ENCODE measurements at regions not wholly inside any gene's neighbourhood (a gene's known extent, or its start where the extent isn't known, plus 50 kb on each side); places are given as distances from the start of the nearest gene placed in this dataset.
A peak's percentile ranks its signal among the peaks of the same experiment; 100 is the strongest.

DNA sequence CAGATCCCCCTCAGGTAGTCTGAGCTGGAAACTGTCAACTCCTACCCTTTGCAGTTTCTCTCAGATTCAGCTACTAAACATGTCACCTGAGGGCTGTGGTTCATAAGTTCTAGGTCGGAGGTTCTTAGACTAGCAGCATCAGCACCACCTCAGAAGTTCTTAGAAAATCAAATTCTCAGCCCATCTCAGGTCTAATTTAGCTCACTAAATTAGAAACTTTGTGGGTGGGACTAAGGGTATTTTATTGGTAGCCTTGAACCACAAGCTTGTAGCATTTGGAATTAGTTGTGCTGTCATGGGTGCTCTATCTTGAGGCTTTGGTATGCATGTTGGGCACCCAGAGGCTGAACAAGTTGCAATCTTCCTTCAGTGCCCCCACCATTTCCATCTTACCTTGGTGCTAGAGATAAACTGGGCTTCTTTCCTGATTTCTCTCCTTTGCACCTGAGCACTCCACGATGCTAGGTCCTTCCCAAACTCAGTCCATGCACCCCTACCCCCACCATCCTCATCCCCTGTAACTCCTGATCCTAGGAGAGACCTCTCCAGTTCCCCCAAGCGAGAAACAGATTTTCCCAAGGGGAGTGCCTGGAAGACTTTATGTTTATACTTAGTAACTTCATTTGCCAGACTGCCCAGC, 54.2 kb downstream of the S1PR1 start:
- intact Hi-C loops (cut with DNase I) = no loop called here
- DNase-seq = no peak
- no peak for ATAC-seq (ENCODE audit: poor library complexity)

DNA sequence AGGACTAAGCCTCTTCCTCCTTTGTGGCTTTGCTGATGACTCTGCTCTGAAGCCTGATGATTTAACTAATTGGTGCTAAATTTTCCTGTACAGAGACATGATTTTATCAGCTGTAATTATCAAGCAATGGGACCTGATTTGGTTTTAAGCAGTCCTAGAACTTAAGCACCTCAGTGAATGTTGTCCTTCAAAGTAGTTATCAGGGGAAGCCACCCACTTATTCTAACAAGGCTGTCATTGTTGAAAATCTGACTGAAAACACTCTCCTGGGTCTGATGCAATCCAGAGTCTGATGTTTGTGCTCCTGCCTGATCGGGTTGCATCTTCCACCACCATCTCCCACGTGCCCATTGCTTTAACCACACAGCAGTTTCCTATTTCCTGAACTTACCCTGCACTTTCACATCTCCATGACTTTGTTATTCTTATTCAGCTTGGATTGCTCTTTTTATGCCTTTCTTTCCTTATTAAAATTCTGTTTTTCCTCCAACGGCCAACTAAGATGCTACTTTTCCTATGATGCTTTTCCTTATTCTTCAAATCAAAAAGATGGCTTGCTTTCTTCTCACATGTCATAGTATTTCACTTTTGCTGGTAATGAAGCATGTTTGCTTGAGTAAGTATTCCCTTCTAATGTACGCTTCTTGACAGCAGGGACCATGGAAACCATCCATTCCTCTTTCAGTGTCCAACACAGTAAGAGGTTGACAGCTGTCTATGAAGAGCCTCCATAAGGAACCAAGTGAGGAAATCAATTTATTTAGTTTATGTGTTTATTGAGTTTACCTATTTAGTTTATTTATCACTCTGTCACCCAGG, 55.0 kb downstream of the S1PR1 start:
- ATAC-seq (ENCODE audit: poor library complexity) (no peak), DNase-seq (no peak)
- intact Hi-C loops (cut with DNase I) = no loop called here

DNA sequence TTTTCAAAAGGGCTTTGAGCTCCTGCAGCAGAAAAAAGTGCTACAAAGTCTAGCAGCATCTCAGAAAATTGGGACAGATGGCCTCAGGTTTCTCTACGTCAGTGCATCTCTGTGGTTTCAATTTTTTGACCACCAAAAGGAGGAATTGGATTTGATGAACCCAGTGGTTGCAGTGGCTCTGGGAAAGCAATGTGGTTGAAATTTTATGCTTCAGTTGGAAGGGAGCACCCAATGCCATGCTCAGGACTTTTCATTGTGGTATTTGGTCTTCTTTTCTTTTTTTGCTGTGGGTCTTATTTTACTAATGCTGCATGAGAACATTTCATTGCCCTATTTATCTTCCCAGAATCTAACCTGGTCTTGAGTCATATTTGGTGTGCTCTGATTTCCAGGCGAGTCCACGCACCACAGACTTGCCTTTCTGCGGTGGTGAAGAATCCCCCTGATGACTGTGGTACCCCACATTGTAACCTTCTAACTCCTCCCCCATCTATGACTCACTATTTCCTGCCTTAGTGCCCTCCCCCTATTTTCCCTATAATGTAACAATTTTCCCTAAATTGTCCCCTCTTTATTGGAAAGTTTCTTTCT, 56.7 kb downstream of the S1PR1 start:
- DNase-seq (no peak), ATAC-seq (ENCODE audit: poor library complexity) (no peak)
- intact Hi-C loops (cut with DNase I) = no loop called here

DNA sequence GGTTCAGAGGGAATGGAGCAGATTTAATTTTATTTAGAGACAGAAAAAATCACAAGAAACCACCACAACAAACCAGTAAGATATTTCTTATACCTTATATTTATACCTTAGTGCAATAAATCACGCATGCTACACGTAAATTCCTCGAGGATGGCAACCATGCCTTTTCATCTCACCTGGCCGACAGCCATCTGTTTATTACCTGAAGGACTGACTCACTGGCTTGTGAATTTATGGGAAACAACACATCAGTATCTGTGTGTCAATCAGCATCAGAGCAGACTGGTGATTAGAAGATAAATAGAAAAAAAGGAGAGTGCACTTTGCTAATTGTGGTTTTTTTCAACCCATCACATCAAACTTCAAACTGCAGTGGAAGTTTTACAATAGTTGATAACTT, 58.4 kb downstream of the S1PR1 start:
- intact Hi-C loops (cut with DNase I) = no loop called here
- no peak for DNase-seq
- ATAC-seq (ENCODE audit: poor library complexity) = no peak

DNA sequence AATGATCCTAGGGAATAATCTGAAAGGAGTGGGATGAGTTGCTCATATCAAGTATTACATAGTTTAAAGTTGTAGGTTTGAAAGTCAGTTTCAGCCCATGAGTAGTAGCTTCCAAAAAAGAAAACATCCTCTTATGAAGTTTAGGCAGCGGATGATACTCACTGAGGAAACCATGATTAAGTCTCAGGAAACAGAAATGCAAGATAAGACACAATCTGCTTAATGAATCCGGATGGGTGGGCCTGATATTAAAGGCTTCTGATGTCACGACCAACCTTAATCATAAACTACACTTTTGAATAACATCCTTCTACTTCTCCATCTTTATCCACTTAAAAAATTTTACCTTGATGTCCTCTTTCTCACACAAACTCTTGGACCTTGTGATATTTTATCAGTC, 61.8 kb downstream of the S1PR1 start:
- no peak for ATAC-seq (ENCODE audit: poor library complexity)
- intact Hi-C loops (cut with DNase I) = no loop called here
- no peak for DNase-seq

DNA sequence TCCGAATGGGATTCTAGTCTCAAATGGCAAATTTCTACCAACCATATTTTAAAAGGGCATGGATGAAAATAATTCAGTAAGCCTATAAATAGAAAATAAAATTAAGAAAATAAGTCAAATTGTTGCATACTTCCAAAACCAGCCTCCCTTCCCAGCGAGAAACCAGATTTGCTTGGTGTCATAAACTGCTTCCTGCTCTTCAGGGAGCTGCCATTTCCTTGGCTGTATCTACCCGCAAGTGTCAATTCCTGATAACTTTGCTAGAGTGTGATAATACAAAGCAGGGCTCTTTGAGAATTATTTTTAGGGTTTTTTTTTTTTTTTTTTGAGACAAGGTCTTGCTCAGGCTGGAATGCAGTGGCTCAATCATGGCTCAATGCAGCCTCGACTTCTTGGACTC, 62.3 kb downstream of the S1PR1 start:
- ATAC-seq (ENCODE audit: poor library complexity) = no peak
- no peak for DNase-seq
- intact Hi-C loops (cut with DNase I) = no loop called here

DNA sequence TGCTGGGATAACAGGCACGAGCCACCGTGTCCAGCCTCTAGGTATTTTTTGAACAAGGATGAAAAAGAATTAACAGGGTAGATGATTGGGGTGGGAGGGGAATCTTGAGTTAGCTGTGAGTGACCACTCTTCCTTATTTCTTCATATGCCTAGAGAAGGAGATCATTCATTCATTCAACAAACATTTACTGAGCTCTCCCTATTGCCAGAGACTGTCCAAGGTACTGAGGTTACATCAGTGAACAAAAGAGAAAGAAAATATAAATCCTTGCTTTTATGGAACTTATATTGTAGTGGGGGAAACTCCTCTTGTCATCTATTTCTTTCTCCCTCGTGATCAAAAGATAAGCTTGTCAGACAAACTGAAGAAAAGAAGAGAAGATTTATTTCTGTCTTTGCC, 62.9 kb downstream of the S1PR1 start:
- ATAC-seq (ENCODE audit: poor library complexity) (no peak), DNase-seq (no peak)
- intact Hi-C loops (cut with DNase I) = no loop called here

DNA sequence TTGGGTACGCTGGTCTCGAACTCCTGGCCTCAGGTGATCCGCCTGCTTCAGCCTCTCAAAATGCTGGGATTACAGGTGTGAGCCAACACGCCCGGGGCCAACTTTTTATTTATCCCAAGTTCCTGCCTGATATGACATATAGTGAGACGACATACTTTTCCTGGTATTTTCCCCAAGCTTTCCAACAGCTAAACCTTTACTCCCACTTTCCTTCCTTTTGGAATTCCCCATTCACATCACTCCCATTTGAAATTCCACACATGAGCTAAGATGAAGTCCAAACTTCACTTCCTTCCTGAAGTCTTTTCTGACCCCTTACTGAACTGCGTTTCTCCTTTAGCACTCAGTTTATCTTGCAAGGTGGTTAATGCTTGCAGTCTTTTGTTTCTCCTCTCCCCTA, 64.1 kb downstream of the S1PR1 start:
- no peak for ATAC-seq (ENCODE audit: poor library complexity)
- intact Hi-C loops (cut with DNase I) = no loop called here
- no peak for DNase-seq

DNA sequence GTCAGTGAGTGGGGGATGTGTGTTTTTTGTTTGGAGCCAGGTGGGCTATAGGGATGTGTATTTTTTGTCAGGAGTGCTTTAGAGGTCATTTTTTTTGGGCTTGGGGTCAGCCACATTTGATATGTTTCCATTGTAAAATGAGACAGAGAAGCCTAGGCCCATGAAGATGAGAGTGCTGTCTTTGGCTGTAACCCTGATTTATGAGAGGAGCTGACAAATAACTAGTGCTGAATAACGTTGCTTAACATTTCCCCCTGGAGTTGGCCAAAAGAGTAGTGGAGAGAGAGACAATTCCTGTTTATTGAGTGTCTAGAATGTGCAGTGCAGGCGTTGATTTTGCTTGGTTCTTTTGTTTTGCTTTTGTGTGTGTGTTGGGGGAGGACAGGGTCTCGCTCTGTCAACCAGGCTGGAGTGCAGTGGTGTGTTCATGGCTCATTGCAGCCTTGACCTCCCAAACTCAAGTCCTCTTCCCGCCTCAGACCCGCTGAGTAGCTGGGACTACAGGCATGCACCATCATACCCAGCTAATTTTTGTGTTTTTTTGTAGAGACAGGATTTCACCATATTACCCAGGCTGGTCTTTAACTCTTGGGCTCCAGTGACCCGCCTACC, 64.7 kb downstream of the S1PR1 start:
- no peak for DNase-seq
- intact Hi-C loops (cut with DNase I) = no loop called here
- no peak for ATAC-seq (ENCODE audit: poor library complexity)

DNA sequence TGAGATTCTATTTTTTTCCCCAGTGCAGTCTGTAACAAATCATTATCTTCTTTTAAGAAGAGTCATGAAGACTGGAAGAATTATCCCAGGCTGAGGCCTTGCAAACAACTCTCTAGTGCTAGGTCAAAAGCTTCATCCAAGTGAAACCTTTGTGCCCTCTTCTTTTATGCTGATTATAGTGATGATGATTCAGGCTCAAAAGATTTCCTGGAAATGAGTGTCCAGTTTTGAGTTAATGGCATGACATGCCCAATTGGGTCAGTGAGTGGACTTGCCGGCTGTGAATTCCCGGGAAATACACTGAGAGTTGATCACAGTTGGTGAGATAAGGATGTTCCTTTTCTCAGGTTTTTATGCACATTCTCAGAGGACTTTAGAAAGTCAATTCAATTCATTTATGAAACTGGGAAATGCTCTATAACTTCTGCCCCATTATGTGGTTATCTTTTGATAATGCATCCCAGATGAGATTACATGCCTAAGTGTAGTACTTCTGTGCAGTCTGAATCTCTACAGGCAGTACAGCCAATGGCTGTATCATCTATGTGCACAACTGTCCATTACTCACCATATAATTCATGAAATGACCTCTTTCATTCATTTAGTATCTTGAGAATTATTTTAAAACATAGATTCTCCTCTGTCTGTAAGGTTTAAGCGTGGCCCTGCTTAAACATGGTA, 66.2 kb downstream of the S1PR1 start:
- intact Hi-C loops (cut with DNase I) = no loop called here
- DNase-seq (no peak), ATAC-seq (ENCODE audit: poor library complexity) (no peak)

DNA sequence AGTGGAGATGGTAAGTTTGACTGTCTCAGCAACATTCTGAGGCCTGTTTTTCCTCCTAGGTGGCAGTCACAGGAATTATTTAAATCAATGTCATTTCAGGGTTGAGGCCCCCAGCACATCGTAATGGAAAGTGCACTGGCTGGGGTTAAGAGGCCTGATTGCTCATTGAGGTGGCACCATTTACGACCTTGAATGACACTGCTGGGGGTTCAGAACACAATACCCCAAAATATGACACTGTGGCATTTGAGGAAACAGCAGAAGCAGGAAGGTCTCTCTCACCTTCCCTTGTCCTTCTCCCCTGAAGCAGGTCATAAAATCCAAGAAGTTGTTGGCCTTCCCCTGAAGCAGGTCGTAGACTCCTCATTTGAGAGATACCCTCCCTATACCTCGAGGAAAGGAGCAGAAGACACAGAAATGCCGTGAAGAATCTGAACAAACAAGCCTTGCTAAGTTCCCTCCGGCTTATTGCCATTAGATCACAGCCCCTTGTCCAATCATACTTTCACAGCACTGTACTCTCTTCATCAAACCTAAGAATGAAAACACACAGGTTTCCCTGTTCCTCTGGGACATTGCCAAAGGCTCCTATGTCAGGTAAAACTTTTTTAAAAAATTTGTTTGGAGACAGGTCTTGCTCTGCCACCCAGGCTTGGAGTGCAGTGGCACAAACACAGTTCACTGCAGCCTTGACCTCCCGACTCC, 71.3 kb downstream of the S1PR1 start:
- DNase-seq (no peak), ATAC-seq (ENCODE audit: poor library complexity) (no peak)
- intact Hi-C loops (cut with DNase I) = no loop called here

DNA sequence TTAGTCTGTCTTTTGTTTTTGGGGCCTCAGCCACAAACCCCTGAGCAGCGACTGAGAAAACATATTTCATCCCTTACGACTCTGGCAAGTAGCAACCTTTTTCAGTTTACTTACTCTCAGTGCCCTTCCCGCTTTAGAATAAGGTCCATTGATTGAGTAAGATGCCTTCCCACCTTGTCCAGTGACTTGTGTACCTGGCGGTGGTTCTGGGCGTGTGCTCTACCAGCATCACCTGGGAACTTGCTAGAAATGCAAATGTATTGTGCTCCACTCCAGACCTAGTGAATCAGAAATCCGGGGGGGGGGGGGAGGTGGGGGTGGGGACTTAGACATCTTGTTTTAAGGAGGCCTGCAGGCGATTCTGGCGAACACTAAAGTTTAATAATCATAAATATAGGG, 72.1 kb downstream of the S1PR1 start:
- ATAC-seq (ENCODE audit: poor library complexity) (no peak), DNase-seq (no peak)
- intact Hi-C loops (cut with DNase I) = no loop called here

DNA sequence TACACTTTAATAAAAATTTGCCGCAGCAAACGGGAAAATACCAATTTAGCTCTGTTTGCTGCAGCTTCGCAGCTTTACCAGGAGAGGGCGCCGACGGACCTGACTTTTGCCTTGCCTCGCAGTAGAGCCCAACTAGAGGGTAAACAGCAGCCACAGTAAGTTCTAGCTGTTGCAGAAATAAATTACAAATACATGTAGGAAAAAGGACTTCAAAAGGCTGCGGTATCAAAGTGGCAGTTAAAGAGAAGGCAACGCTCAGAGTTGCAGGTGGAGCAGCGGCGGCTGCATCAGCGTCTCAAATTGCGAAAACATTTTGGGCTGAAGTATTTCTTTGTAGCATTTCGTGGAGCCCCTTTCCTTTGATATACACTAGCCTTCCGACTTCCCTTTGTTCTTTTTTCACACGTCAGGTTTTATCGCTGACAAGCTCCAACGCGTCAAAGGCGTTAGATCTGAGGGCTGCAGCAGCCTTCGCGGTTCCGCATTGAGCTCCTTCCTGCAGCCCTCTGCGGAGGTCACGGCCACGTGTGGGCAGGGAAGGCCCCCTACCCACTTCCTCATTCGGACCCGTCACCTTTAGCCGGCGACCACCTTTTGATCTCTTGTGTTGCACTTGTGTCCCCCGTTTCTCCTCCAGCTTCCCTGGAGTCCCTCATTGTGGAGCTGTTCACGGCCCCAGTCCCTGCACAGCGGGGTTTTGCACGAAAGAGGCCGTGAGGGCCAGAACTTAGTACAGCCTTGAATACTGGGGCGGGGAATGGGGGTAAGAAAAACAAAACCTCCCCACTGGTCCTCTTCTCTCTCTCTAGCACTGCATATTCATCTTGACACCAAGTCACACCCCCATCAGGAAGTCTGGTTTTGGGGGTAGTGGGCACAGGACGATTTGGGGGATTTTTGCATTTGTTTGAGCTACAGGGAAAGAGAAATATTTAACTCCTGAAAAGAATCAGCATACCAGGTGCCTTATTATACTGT, 72.8 kb downstream of the S1PR1 start:
- peak; percentile 64 for DNase-seq
- intact Hi-C loops (cut with DNase I) = loop anchor here (5.0 to 10.0 kb wide), 2 partner anchors 48 to 125 kb away; no protein-coding TSS in a partner anchor

DNA sequence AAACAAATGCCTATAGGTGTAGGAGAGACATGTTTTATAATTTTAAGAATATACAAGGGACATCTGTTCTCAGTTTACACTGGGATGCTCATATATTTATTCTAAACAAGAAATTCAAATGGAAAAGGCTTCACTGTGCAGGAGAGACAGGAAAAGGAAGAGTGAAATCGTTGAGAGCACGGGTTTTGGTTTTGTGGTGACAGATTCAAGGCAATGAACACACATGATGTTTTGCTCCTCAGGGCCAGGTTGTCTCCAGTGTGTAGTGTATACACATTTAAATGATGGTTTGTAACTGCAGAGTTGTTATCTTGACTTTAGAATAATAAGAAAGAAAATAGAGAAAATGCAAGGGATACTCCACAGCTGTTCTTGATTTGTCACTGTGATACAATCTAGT, 73.7 kb downstream of the S1PR1 start:
- DNase-seq (no peak), ATAC-seq (ENCODE audit: poor library complexity) (no peak)
- intact Hi-C loops (cut with DNase I) = loop anchor here (5.0 to 10.0 kb wide), 2 partner anchors 47 to 124 kb away; no protein-coding TSS in a partner anchor

More for the DNA sequence above, 72.8 kb downstream of the S1PR1 start:
- ATAC-seq (ENCODE audit: poor library complexity) = peak; percentile 81

DNA sequence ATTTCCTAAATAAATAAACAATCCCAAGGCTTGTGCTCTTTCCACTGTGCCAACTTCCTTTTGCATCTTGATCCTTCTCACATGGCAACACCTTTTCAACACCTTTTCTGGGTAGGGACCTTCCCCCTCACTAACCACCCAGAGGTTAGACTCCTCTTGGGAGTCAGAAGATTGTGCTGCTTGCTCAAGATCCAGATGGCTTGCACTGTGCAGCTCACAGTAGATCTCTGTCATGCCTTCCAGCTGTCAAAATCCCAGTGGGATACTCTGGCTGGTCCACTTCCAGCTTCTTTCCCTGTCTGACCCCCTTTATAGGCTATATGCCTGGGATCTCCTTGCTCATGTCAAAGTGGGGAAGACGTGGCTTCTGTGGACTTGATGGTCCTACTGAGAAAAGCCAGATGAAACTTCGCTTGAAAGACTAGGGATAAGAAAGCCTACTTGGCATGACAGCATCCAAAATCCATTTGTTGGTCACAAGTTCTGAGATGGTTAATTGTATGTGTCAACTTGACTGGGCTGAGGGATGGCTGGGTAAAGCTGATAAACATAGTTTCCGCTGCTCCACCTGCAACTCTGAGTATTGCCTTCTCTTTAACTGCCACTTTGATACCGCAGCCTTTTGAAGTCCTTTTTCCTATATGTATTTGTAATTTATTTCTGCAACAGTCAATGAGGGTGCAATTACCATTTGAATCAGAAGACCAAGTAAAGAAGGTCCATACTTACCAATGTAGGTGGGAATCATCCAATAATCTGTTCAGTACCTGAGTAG, 74.5 kb downstream of the S1PR1 start:
- ATAC-seq (ENCODE audit: poor library complexity) = no peak
- intact Hi-C loops (cut with DNase I) = loop anchor here (5.0 to 10.0 kb wide), 2 partner anchors 46 to 123 kb away; no protein-coding TSS in a partner anchor
- DNase-seq = no peak

DNA sequence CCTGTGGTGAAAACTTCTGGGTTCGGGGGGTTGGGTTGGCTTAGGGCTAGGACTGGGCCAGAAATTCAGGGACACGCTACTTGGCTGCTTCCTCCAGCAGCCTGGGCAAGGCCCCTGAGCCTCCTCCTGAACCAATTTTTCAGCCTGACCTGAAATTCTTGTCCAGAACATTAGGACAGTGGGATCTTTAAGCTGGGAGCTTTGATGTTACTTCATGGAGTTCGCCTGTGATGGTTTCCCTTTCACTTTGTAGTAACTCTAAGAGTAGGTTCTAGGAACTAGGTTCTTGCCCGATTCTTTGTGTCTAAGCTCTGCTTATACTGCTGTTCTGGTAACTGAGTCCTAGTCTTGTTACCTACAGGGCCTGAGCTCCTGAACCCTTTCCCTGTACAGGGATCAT, 75.3 kb downstream of the S1PR1 start:
- DNase-seq (no peak), ATAC-seq (ENCODE audit: poor library complexity) (no peak)
- intact Hi-C loops (cut with DNase I) = loop anchor here (5.0 to 10.0 kb wide), 2 partner anchors 45 to 123 kb away; no protein-coding TSS in a partner anchor
